ENCODE measurements at regions not wholly inside any gene's neighbourhood (a gene's known extent, or its start where the extent isn't known, plus 50 kb on each side); places are given as distances from the start of the nearest gene placed in this dataset.
"Not testable (repeated sequence)": the region's sequence is repeated elsewhere in the genome, so short reads cannot be mapped to it uniquely, and the experiment has no call there.

- no peak overlapping the region for H3K4me3 ChIP-seq
- no peaks in the 10 kb centered on the region for H3K9me3 ChIP-seq
- no peaks in the 10 kb centered on the region for H3K36me3 ChIP-seq
- TF ChIP-seq CTCF (IDR thresholded peaks at IDR 0.05) (no peak), POLR2A (IDR thresholded peaks at IDR 0.05) (no peak)
- intact Hi-C loops (cut with DNase I): no loop called here
- DNase-seq (no peak), ATAC-seq (no peak)
- no peak overlapping the region for H3K27ac ChIP-seq
- no peaks in the 10 kb centered on the region for H3K4me1 ChIP-seq
- no peaks in the 10 kb centered on the region for H3K27me3 ChIP-seq
Observed at GRCh38 chr5:34411470-34412346, 244.4 kb upstream of the RAI14 start.

GRCh38 chr5:34412736-34413135, 243.4 kb upstream of the RAI14 start:
- Histone ChIP-seq H3K36me3 (no peaks in the 10 kb centered on the region), H3K27me3 (no peaks in the 10 kb centered on the region), H3K27ac (no peak overlapping the region), H3K9me3 (no peaks in the 10 kb centered on the region), H3K4me3 (no peak overlapping the region), H3K4me1 (no peaks in the 10 kb centered on the region)
- TF ChIP-seq CTCF (IDR thresholded peaks at IDR 0.05) (no peak), POLR2A (IDR thresholded peaks at IDR 0.05) (no peak)
- ATAC-seq: no peak
- 66% methylated on average over 2 of the region's 2 CpGs for WGBS (ENCODE audit: insufficient coverage, low coverage, low lambda C conversion rate, missing lambda C conversion rate)
- intact Hi-C loops (cut with DNase I): no loop called here
- DNase-seq: no peak

GRCh38 chr5:34415559-34416198, 240.4 kb upstream of the RAI14 start:
- intact Hi-C loops (cut with DNase I): no loop called here
- Histone ChIP-seq H3K27ac (no peak overlapping the region), H3K4me3 (no peak overlapping the region), H3K4me1 (no peaks in the 10 kb centered on the region), H3K36me3 (no peaks in the 10 kb centered on the region), H3K27me3 (no peaks in the 10 kb centered on the region), H3K9me3 (no peaks in the 10 kb centered on the region)
- DNase-seq: no peak
- peak in 1 of 4 donors; percentile 83 for ATAC-seq
- 40% methylated on average over 2 of the region's 2 CpGs for WGBS (ENCODE audit: insufficient coverage, low coverage, low lambda C conversion rate, missing lambda C conversion rate)
- TF ChIP-seq POLR2A (IDR thresholded peaks at IDR 0.05): no peak
- TF ChIP-seq CTCF (IDR thresholded peaks at IDR 0.05): no peak

GRCh38 chr5:34416501-34417008, 239.6 kb upstream of the RAI14 start:
- no peak for ATAC-seq
- no peak overlapping the region for H3K4me3 ChIP-seq

GRCh38 chr5:34420191-34420590, 235.9 kb upstream of the RAI14 start:
- intact Hi-C loops (cut with DNase I); DNase-seq; H3K9me3 ChIP-seq: not testable (repeated sequence)

More at GRCh38 chr5:34416501-34417008, 239.6 kb upstream of the RAI14 start:
- H3K4me1 ChIP-seq: no peaks in the 10 kb centered on the region
- intact Hi-C loops (cut with DNase I): no loop called here
- no peak overlapping the region for H3K27ac ChIP-seq
- DNase-seq: no peak
- no peaks in the 10 kb centered on the region for H3K27me3 ChIP-seq
- no peaks in the 10 kb centered on the region for H3K36me3 ChIP-seq
- H3K9me3 ChIP-seq: no peaks in the 10 kb centered on the region
- TF ChIP-seq POLR2A (IDR thresholded peaks at IDR 0.05) (no peak), CTCF (IDR thresholded peaks at IDR 0.05) (no peak)

More at GRCh38 chr5:34420191-34420590, 235.9 kb upstream of the RAI14 start:
- H3K36me3 ChIP-seq, ATAC-seq, H3K4me3 ChIP-seq, H3K4me1 ChIP-seq, H3K27me3 ChIP-seq, H3K27ac ChIP-seq: not testable (repeated sequence)
- WGBS (ENCODE audit: insufficient coverage, low coverage, low lambda C conversion rate, missing lambda C conversion rate): 43% methylated on average over 2 of the region's 2 CpGs

Measured in right lobe of liver (tissue), 6 donors.